Brain microvascular endothelial cell (primary cell): ENCODE measurements at regions not wholly inside any gene's neighbourhood (a gene's known extent, or its start where the extent isn't known, plus 50 kb on each side); places are given as distances from the start of the nearest gene placed in this dataset.
A peak's percentile ranks its signal among the peaks of the same experiment; 100 is the strongest.

Experiments used
- DNase-seq: peaks from one replicate; pipeline ENCODE4 v3.0.0-alpha.2; 2020
- H3K27ac ChIP-seq: fragments of 250-450 bp; sonication (Bioruptor Pico); 2 replicates; pipeline ENCODE4 v1.5.1; 2020; ENCODE audit warnings: mild to moderate bottlenecking, moderate library complexity
- H3K27me3 ChIP-seq: fragments of 250-450 bp; sonication (Bioruptor Pico); replicated peaks from 2 replicates; pipeline ENCODE4 v1.5.1; 2020; ENCODE audit warnings: mild to moderate bottlenecking
- H3K36me3 ChIP-seq: fragments of 250-450 bp; sonication (Bioruptor Pico); replicated peaks from 2 replicates; pipeline ENCODE4 v1.5.1; 2020; ENCODE audit warnings: mild to moderate bottlenecking
- H3K4me3 ChIP-seq: 2 replicates; pipeline ENCODE4 v1.5.1; 2011; ENCODE audit warnings: low read depth, mild to moderate bottlenecking, control low read depth, low read length, moderate library complexity
- CTCF ChIP-seq: IDR thresholded peaks from 2 replicates; pipeline ENCODE4 v1.5.1; 2011; ENCODE audit warnings: low read depth, mild to moderate bottlenecking, moderate library complexity, low read length, control low read depth, inconsistent platforms; ENCODE audit errors: missing control alignments
- in situ Hi-C: cut with HindIII; loops from 2 replicates; pipeline ENCODE4 v1.10.0; 2017; ENCODE audit warnings: low sequenced_read_pairs, low pct_ligation_motif_present

- Histone ChIP-seq H3K27ac (peak overlapping the region; percentile 94), H3K4me3 (no peak overlapping the region), H3K36me3 (no peaks in the 10 kb centered on the region), H3K27me3 (no peaks in the 10 kb centered on the region)
- DNase-seq = peak; percentile 96
- no peak for TF ChIP-seq CTCF
- in situ Hi-C loops = no loop called here
Observed at GRCh38 chr3:154795582-154795981, 284.5 kb upstream of the MME start.

GRCh38 chr3:154794814-154795445, 285.2 kb upstream of the MME start:
- Histone ChIP-seq H3K27ac (peak overlapping the region; percentile 94), H3K4me3 (no peak overlapping the region), H3K36me3 (no peaks in the 10 kb centered on the region), H3K27me3 (no peaks in the 10 kb centered on the region)
- DNase-seq = no peak
- in situ Hi-C loops = no loop called here
- no peak for TF ChIP-seq CTCF

- Histone ChIP-seq H3K27ac (peak overlapping the region; percentile 94), H3K27me3 (no peaks in the 10 kb centered on the region), H3K36me3 (no peaks in the 10 kb centered on the region), H3K4me3 (no peak overlapping the region)
- TF ChIP-seq CTCF = no peak
- no peak for DNase-seq
- in situ Hi-C loops = no loop called here
Observed at GRCh38 chr3:154794391-154794790, 285.7 kb upstream of the MME start.

GRCh38 chr3:154792828-154793227, 287.3 kb upstream of the MME start:
- H3K4me3 ChIP-seq = no peak overlapping the region
- in situ Hi-C loops = no loop called here
- no peaks in the 10 kb centered on the region for H3K36me3 ChIP-seq
- DNase-seq = no peak
- H3K27ac ChIP-seq = no peak overlapping the region
- no peaks in the 10 kb centered on the region for H3K27me3 ChIP-seq
- no peak for TF ChIP-seq CTCF

- H3K36me3 ChIP-seq = no peaks in the 10 kb centered on the region
- in situ Hi-C loops = no loop called here
- no peaks in the 10 kb centered on the region for H3K27me3 ChIP-seq
- no peak for TF ChIP-seq CTCF
- no peak for DNase-seq
- H3K27ac ChIP-seq = no peak overlapping the region
- H3K4me3 ChIP-seq = no peak overlapping the region
Observed at GRCh38 chr3:154791611-154792010, 288.5 kb upstream of the MME start.

- no peak for DNase-seq
- Histone ChIP-seq H3K36me3 (no peaks in the 10 kb centered on the region), H3K4me3 (no peak overlapping the region), H3K27ac (no peak overlapping the region), H3K27me3 (no peaks in the 10 kb centered on the region)
- no peak for TF ChIP-seq CTCF
- in situ Hi-C loops = no loop called here
Observed at GRCh38 chr3:154786724-154787123, 293.4 kb upstream of the MME start.
